Neural cell (in vitro differentiated cells): ENCODE measurements at regions not wholly inside any gene's neighbourhood (a gene's known extent, or its start where the extent isn't known, plus 50 kb on each side); places are given as distances from the start of the nearest gene placed in this dataset.

Experiments used
- H2AFZ ChIP-seq: fragments of 200-600, 300-800 bp; sonication (generic), shearing (Covaris generic); 2 replicates; pipeline ENCODE4 v1.6.0; 2014; ENCODE audit warnings: low read depth, mild to moderate bottlenecking, antibody characterized with exemption, low read length, moderate library complexity
- H3F3A ChIP-seq: fragments of 200-600 bp; shearing (Covaris generic); 2 replicates; pipeline ENCODE4 v1.6.1; 2016; ENCODE audit warnings: mild to moderate bottlenecking, moderate library complexity, mixed read lengths, antibody characterized with exemption, low read length; ENCODE audit not compliant: insufficient read depth, poor library complexity, severe bottlenecking
- H3K27ac ChIP-seq: fragments of 200-600, 300-800 bp; sonication (generic), shearing (Covaris generic); 2 replicates; pipeline ENCODE4 v1.5.1; 2014; ENCODE audit warnings: mild to moderate bottlenecking, low read length, moderate library complexity
- H3K27me3 ChIP-seq: fragments of 300-800, 200-600 bp; sonication (generic), shearing (Covaris generic); 2 replicates; pipeline ENCODE4 v1.6.0; 2014; ENCODE audit warnings: mild to moderate bottlenecking, low read depth, low read length, moderate library complexity; ENCODE audit not compliant: insufficient read depth
- H3K36me3 ChIP-seq: fragments of 300-800, 200-600 bp; sonication (generic), shearing (Covaris generic); 2 replicates; pipeline ENCODE4 v1.5.1; 2014; ENCODE audit warnings: mild to moderate bottlenecking, antibody characterized with exemption, low read length, moderate library complexity; ENCODE audit not compliant: insufficient read depth
- H3K4me2 ChIP-seq: fragments of 300-800, 200-600 bp; sonication (generic), shearing (Covaris generic); 2 replicates; pipeline ENCODE4 v1.6.0; 2014; ENCODE audit warnings: mild to moderate bottlenecking, low read length
- H3K4me3 ChIP-seq: fragments of 300-800, 200-600 bp; sonication (generic), shearing (Covaris generic); 2 replicates; pipeline ENCODE4 v1.5.1; 2014; ENCODE audit warnings: mild to moderate bottlenecking, low read length, moderate library complexity
- H3K79me2 ChIP-seq: fragments of 200-600 bp; shearing (Covaris generic); replicated peaks from 2 replicates; pipeline ENCODE4 v1.6.0; 2014; ENCODE audit warnings: mild to moderate bottlenecking, low read length, moderate library complexity; ENCODE audit not compliant: insufficient read depth
- H3K9ac ChIP-seq: fragments of 300-800, 200-600 bp; sonication (generic), shearing (Covaris generic); 2 replicates; pipeline ENCODE4 v1.6.1; 2016; ENCODE audit warnings: mild to moderate bottlenecking, low read length, mixed read lengths
- H3K9me2 ChIP-seq: fragments of 200-600 bp; shearing (Covaris generic); 2 replicates; pipeline ENCODE4 v1.6.1; 2016; ENCODE audit warnings: mild to moderate bottlenecking, low read length, mixed read lengths; ENCODE audit not compliant: insufficient read depth
- H3K9me3 ChIP-seq: fragments of 200-600, 300-800 bp; sonication (generic), shearing (Covaris generic); 2 replicates; pipeline ENCODE4 v1.6.1; 2016; ENCODE audit warnings: mild to moderate bottlenecking, mixed run types, low read length, moderate library complexity, mixed read lengths
- H4K20me1 ChIP-seq: fragments of 200-600 bp; shearing (Covaris generic); 2 replicates; pipeline ENCODE4 v1.6.1; 2016; ENCODE audit warnings: mild to moderate bottlenecking, mixed run types; ENCODE audit not compliant: insufficient read depth
- EP300 ChIP-seq: fragments of 450-650 bp; conservative IDR thresholded peaks from 2 replicates; pipeline ENCODE4 v1.6.1; 2014; ENCODE audit warnings: antibody characterized with exemption, mild to moderate bottlenecking, moderate library complexity; ENCODE audit not compliant: poor library complexity, severe bottlenecking
- EZH2 ChIP-seq: fragments of 200-600, 300-800 bp; shearing (Covaris generic), sonication (generic); IDR thresholded peaks from 2 replicates; pipeline ENCODE4 v1.6.1; 2014; ENCODE audit warnings: antibody characterized with exemption, low read length, borderline replicate concordance, mild to moderate bottlenecking; ENCODE audit not compliant: insufficient read depth, poor library complexity, severe bottlenecking
- MXI1 ChIP-seq: fragments of 450-650 bp; conservative IDR thresholded peaks from 2 replicates; pipeline ENCODE4 v1.6.1; 2014; ENCODE audit warnings: antibody characterized with exemption, mild to moderate bottlenecking; ENCODE audit not compliant: poor library complexity, severe bottlenecking
- POLR2AphosphoS5 ChIP-seq: IDR thresholded peaks from 2 replicates; pipeline ENCODE4 v1.6.1; 2012
- RAD21 ChIP-seq: fragments of 450-650 bp; conservative IDR thresholded peaks from 2 replicates; pipeline ENCODE4 v1.6.1; 2014; ENCODE audit warnings: antibody characterized with exemption, mild to moderate bottlenecking, moderate library complexity
- SMC3 ChIP-seq: fragments of 450-650 bp; conservative IDR thresholded peaks from 2 replicates; pipeline ENCODE4 v1.6.1; 2014; ENCODE audit warnings: antibody characterized with exemption, mild to moderate bottlenecking, moderate library complexity; ENCODE audit not compliant: poor library complexity
- TAF1 ChIP-seq: IDR thresholded peaks from 2 replicates; pipeline ENCODE4 v1.6.1; 2012; ENCODE audit warnings: low read depth
- TF ChIP-seq, protein P1 (sequence below): IDR thresholded peaks from 2 replicates; pipeline ENCODE4 v1.6.1; 2012; ENCODE audit warnings: borderline replicate concordance
- TF ChIP-seq, protein P2 (sequence below): fragments of 450-650 bp; IDR thresholded peaks from 2 replicates; pipeline ENCODE4 v1.5.1; 2014; ENCODE audit warnings: antibody characterized with exemption, mild to moderate bottlenecking, moderate library complexity; ENCODE audit not compliant: poor library complexity, severe bottlenecking

DNA sequence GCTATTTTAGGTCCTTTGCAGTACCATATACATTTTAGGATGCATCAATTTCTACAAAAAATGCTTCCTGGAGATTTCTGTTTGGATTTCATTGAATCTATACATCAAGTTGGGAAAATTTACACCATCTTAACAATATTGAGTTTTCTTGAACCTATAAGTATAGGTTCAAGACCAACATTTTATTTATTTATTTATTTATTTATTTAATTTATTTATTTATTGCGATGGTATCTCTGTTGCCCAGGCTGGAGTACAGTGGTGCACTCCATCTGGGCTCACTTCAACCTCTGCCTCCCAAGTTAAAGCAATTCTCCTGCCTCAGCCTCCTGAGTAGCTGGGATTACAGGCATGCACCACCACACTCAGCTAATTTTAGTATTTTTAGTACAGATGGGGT is 125.0 kb upstream of the HS3ST2 start:
- Histone ChIP-seq H3K79me2 (no peaks in the 10 kb centered on the region), H3F3A (no peaks in the 10 kb centered on the region), H3K9ac (no peak overlapping the region), H3K4me2 (no peak overlapping the region), H3K4me3 (no peak overlapping the region), H3K27me3 (no peaks in the 10 kb centered on the region), H4K20me1 (no peaks in the 10 kb centered on the region), H3K27ac (no peak overlapping the region), H2AFZ (no peak overlapping the region), H3K36me3 (no peaks in the 10 kb centered on the region), H3K9me3 (no peaks in the 10 kb centered on the region), H3K9me2 (no peaks in the 10 kb centered on the region)
- TF ChIP-seq TAF1 (no peak), POLR2AphosphoS5 (no peak), EP300 (no peak), SMC3 (no peak), EZH2 (no peak), RAD21 (no peak)
- TF ChIP-seq, protein P1, sequence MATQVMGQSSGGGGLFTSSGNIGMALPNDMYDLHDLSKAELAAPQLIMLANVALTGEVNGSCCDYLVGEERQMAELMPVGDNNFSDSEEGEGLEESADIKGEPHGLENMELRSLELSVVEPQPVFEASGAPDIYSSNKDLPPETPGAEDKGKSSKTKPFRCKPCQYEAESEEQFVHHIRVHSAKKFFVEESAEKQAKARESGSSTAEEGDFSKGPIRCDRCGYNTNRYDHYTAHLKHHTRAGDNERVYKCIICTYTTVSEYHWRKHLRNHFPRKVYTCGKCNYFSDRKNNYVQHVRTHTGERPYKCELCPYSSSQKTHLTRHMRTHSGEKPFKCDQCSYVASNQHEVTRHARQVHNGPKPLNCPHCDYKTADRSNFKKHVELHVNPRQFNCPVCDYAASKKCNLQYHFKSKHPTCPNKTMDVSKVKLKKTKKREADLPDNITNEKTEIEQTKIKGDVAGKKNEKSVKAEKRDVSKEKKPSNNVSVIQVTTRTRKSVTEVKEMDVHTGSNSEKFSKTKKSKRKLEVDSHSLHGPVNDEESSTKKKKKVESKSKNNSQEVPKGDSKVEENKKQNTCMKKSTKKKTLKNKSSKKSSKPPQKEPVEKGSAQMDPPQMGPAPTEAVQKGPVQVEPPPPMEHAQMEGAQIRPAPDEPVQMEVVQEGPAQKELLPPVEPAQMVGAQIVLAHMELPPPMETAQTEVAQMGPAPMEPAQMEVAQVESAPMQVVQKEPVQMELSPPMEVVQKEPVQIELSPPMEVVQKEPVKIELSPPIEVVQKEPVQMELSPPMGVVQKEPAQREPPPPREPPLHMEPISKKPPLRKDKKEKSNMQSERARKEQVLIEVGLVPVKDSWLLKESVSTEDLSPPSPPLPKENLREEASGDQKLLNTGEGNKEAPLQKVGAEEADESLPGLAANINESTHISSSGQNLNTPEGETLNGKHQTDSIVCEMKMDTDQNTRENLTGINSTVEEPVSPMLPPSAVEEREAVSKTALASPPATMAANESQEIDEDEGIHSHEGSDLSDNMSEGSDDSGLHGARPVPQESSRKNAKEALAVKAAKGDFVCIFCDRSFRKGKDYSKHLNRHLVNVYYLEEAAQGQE, result no peak

DNA sequence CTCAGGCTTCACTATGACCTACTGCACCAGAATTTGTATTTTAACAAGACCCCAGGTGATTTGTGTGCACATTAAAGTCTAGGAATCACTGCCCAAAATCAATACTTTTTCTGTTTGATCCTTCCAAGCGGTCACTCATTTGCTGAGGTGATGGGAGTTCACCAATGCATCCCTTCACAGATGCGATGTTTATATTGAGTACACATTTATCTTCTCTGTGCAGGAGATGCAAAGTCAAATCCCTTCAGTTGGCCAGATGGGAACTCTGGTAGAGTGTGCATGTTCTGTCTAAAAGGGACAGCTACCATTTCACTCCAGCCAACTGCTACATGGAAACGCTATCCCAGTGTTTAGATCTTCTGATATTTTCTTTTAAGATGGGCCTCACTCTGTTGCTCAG is 122.6 kb upstream of the HS3ST2 start:
- no peak for TF ChIP-seq EZH2
- TF ChIP-seq SMC3, result no peak
- TF ChIP-seq MXI1, result no peak
- TF ChIP-seq EP300, result no peak
- no peak for TF ChIP-seq POLR2AphosphoS5
- TF ChIP-seq, protein P1, result no peak
- TF ChIP-seq, protein P2, sequence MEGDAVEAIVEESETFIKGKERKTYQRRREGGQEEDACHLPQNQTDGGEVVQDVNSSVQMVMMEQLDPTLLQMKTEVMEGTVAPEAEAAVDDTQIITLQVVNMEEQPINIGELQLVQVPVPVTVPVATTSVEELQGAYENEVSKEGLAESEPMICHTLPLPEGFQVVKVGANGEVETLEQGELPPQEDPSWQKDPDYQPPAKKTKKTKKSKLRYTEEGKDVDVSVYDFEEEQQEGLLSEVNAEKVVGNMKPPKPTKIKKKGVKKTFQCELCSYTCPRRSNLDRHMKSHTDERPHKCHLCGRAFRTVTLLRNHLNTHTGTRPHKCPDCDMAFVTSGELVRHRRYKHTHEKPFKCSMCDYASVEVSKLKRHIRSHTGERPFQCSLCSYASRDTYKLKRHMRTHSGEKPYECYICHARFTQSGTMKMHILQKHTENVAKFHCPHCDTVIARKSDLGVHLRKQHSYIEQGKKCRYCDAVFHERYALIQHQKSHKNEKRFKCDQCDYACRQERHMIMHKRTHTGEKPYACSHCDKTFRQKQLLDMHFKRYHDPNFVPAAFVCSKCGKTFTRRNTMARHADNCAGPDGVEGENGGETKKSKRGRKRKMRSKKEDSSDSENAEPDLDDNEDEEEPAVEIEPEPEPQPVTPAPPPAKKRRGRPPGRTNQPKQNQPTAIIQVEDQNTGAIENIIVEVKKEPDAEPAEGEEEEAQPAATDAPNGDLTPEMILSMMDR, result no peak
- no peak overlapping the region for H2AFZ ChIP-seq
- H3K9ac ChIP-seq, result no peak overlapping the region
- no peak overlapping the region for H3K4me3 ChIP-seq
- H3K27me3 ChIP-seq, result no peaks in the 10 kb centered on the region
- no peaks in the 10 kb centered on the region for H3K9me3 ChIP-seq
- H4K20me1 ChIP-seq, result no peaks in the 10 kb centered on the region
- H3K36me3 ChIP-seq, result no peaks in the 10 kb centered on the region
- H3K79me2 ChIP-seq, result no peaks in the 10 kb centered on the region
- no peaks in the 10 kb centered on the region for H3K9me2 ChIP-seq
- no peak overlapping the region for H3K27ac ChIP-seq
- H3K4me2 ChIP-seq, result no peak overlapping the region
- no peaks in the 10 kb centered on the region for H3F3A ChIP-seq
